NCI-H1092 treated with DMSO at 0.1 percent for 48 hours (cell line): ENCODE measurements at regions not wholly inside any gene's neighbourhood (a gene's known extent, or its start where the extent isn't known, plus 50 kb on each side); places are given as distances from the start of the nearest gene placed in this dataset.
A peak's percentile ranks its signal among the peaks of the same experiment; 100 is the strongest.
"Not testable (repeated sequence)": the region's sequence is repeated elsewhere in the genome, so short reads cannot be mapped to it uniquely, and the experiment has no call there.

ENCODE experiments used
- DNase-seq: peaks from one replicate; lab custom pipeline; 2025; lab: John Stamatoyannopoulos, UW

- DNase-seq, result no peak
These were observed 424.2 kb downstream of the KLHL4 start for GRCh38 chrX:87941841-87942240.

- no peak for DNase-seq
These were observed 443.9 kb downstream of the KLHL4 start for GRCh38 chrX:87961471-87961870.

GRCh38 chrX:87968118-87968517, 450.5 kb downstream of the KLHL4 start:
- no peak for DNase-seq

GRCh38 chrX:87972121-87972520, 454.5 kb downstream of the KLHL4 start:
- DNase-seq, result not testable (repeated sequence)

GRCh38 chrX:87975365-87975764, 457.8 kb downstream of the KLHL4 start:
- no peak for DNase-seq

- DNase-seq, result not testable (repeated sequence)
These were observed 490.3 kb downstream of the KLHL4 start for GRCh38 chrX:88007873-88008272.

- no peak for DNase-seq
These were observed 506.4 kb downstream of the KLHL4 start for GRCh38 chrX:88024022-88024421.

GRCh38 chrX:88072339-88073030, 554.9 kb downstream of the KLHL4 start:
- no peak for DNase-seq

GRCh38 chrX:88101968-88102367, 584.4 kb downstream of the KLHL4 start:
- no peak for DNase-seq

GRCh38 chrX:88135735-88136134, 611.3 kb upstream of the CPXCR1 start:
- DNase-seq, result peak; percentile 0

GRCh38 chrX:88136328-88136727, 610.7 kb upstream of the CPXCR1 start:
- no peak for DNase-seq

- no peak for DNase-seq
These were observed 600.4 kb upstream of the CPXCR1 start for GRCh38 chrX:88146577-88146976.

GRCh38 chrX:88170553-88170952, 576.5 kb upstream of the CPXCR1 start:
- no peak for DNase-seq

GRCh38 chrX:88173932-88174440, 573.0 kb upstream of the CPXCR1 start:
- not testable (repeated sequence) for DNase-seq

- no peak for DNase-seq
These were observed 544.9 kb upstream of the CPXCR1 start for GRCh38 chrX:88202149-88202548.

GRCh38 chrX:88244066-88244465, 503.0 kb upstream of the CPXCR1 start:
- DNase-seq, result no peak

GRCh38 chrX:88284844-88285243, 462.2 kb upstream of the CPXCR1 start:
- no peak for DNase-seq

- DNase-seq, result not testable (repeated sequence)
These were observed 433.1 kb upstream of the CPXCR1 start for GRCh38 chrX:88313972-88314371.

- no peak for DNase-seq
These were observed 421.4 kb upstream of the CPXCR1 start for GRCh38 chrX:88325634-88326033.

- DNase-seq, result no peak
These were observed 391.8 kb upstream of the CPXCR1 start for GRCh38 chrX:88355252-88355651.

- DNase-seq, result no peak
These were observed 380.7 kb upstream of the CPXCR1 start for GRCh38 chrX:88366314-88366713.

- no peak for DNase-seq
These were observed 368.6 kb upstream of the CPXCR1 start for GRCh38 chrX:88378406-88378805.

GRCh38 chrX:88397551-88397950, 349.5 kb upstream of the CPXCR1 start:
- no peak for DNase-seq

- DNase-seq, result no peak
These were observed 331.0 kb upstream of the CPXCR1 start for GRCh38 chrX:88416002-88416401.
